Activated CD4-positive, alpha-beta T cell treated with anti-CD3 and anti-CD28 coated beads for 4 hours (primary cell): ENCODE measurements at regions not wholly inside any gene's neighbourhood (a gene's known extent, or its start where the extent isn't known, plus 50 kb on each side); places are given as distances from the start of the nearest gene placed in this dataset.
A peak's percentile ranks its signal among the peaks of the same experiment; 100 is the strongest.

Experiments used
- DNase-seq, 2 donors: peaks; one replicate each; pipeline ENCODE4 v3.0.0-alpha.2; 2020

DNA sequence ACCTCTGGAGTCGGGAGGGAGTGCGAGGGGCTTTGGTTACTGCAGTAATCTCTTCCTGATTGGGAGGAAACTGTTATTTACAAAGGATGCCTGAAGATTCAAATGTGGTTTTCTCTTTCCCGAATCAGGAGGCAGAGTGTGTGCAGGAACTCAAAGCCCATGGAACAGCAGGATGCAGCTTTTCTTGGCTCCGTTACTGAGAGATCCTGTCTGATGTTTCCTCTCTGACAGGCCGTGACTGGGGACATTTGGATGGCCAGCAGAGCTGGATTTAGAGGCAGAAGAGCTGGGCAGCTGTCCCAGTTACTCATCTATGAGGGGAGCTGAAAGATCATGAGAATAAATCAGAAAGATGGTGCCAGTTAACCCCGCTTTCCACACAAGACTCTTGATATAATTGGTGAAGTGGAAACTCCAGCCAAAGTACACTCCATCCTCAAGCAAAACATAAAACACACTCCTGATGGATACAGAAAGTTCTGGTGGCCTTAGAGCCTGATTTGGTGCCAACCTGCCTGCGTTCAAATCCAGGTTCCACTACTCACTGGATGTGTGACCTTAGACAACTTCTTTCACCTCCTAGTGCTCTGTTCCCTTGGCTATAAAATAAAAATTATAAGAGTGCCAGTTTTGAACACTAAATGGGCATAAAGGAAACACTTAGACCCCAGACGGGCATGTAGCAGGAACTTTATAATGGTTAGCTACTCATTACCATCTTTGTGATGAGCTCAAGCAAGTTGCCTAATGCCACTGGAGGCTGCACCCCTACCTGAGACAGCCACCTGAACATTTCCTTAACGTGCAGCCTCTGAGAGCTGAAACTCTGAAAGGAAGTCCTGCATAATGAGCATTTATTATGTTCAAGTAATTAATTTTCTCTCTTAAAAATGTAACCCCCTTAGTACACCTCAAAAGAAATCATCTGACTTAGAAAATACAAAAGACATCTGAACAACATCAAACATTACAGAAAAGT lies 349.0 kb upstream of the GATB start:
- DNase-seq, result no peak

DNA sequence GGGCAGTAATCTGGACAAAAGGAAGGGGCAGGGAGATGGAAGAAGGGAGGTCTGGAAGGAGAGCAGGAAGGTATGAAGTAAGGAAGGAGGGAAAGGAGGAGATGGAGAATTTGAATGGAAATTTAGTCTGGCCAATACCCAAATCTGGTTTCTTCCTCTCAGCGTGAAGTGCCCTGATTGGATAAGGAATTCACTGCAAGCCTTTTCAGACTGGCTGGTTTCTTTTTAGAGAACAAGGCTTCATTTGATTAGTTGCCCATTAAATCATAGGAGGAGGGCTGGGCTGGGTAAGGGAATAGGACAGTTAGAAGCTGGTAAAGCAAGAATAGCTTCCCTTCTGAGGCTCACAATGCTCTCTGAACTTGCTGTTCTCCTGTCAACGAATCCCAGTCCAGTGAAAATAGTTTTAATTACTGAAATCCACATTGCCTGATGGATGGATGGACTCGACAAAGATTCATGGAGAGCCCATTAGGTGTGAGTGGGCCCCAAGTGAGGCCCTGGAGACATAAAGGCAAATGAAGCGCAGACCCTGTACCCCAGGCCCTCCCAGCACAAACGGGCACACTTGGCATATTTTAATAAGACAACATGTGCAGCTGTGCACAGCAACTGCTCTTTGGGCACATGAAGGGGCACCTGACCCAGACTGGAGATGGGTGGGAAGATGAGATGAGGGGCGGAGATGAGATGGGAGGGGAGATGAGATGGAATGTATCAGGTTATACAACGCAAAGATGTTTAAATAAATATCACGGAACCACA lies 347.1 kb upstream of the GATB start:
- no peak for DNase-seq

DNA sequence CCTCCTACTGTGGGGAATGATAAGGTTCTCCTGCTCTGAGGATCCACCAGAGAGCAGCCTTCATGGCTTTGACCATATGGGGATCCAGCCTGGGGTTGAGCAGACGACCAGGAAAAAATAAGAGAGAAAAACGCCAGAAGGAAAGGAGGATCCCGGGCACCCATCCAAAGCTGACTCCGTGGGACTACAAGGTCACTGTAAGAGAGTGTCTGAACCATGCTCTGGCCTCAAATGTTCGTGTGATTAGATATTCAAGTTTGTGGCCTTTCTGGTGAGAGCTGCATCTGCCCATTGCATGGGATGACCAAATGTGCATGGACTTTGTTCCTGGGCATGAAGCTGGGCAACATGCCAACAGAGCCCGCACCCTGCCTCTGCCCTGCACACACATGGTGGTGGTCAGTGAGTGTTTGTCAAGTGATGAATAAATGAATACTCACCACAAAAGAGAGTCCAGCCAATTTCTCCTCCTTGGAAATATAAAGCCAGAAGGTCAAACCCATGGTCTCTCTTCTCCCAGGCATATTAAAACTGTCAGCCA lies 346.0 kb upstream of the GATB start:
- no peak for DNase-seq

DNA sequence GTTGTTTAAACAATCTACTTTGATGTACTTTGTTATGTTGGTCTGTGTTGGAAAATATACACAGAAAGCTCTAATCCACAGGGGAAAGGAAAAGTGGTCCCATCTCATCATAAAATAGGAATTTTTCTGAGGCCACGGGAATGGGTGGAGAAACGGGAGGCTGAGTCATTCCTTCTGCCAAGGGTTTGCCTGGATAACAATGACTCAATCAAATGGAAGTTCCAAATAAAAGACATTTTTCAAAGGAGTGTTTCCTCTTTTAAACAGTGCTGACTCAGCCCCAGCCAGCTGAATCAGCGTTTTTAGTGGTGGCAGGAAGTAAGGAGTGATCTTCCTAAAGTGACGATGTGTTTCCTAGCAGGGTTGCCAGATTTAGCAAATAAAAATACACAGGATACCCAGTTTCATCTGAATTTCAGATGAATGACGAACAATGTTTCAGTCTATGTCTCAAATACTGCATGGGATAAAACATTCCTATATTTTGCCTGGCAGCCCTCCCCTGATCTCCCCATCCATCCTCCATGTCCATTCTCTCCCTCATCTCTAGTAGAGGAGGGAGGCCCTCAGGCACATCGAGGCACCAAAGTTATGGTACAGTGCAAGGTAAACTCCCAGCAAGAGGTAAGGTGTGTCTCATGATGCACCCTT lies 345.4 kb upstream of the GATB start:
- DNase-seq, result peak in 1 of 2 donors; percentile 38

DNA sequence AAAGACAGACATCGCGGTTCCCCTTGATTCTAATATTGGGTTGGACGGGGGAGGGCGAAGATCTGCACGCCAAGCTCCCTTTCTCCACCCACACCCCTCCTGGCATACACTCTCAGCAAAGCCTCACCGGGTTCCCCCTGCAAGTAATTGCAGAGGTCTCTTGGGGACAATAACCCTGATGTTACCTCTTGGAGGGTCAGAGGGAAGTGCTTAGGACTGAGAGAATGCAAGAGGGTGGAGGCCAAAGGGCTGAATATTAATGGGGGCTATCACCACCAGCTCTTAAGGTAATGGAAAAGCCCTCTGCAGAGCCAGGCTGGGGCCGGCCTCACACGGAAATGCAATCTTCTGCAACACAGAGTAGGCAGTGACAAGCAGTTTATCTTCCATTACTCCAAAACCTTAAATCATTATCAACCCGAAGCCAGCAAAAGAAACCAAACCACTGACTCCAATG lies 344.1 kb upstream of the GATB start:
- DNase-seq, result no peak

DNA sequence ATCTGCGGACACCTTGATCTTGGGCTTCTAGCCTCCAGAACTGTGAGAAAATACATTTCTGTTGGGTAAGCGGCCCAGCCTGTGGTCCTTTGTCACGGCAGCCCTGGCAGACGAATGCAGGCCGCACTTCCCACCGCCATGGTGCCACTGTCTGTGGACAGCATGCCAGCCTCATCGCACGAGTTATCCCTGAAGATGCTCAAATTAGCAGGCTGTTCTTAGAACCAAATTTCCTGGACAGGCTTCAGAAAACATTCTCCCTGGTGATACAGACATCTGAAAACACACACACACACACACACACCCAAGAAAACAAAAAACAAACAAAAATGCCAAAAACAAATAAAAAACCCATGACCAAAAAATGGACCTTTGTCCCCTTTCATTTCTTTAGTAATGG lies 343.5 kb upstream of the GATB start:
- no peak for DNase-seq

DNA sequence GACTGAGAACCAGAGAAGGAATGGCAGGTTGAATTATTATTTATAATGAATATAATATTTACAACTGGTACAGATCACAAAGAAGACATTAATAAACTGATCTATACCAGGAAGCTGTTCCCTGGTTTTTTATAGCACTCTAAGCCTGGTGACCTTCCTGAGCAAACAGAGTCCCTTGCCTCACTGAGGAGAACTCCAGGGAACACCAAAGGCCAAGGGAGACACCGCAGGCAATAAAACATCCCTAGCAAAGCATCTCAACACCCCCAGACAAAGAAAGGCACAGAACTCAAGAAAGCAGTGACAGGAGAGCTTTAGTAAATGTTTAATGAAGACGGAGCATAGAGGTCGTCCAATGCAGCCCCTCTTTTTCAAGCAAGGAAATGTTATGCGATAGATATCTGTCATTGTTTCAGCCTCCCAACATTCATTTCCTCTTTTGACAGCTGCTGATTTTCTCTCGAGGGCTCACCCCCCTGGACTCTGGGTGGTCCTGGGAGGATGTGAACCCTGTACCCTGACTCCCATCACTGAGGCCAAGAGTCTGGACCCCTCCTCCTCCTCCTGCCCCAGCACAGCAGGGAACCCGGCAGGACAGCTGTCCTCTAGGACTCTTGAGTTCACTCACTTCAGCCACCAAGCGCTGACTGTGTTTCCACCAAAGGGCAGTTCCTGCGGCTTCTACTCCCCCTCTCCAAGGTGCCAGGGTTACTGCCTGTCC lies 342.5 kb upstream of the GATB start:
- DNase-seq, result no peak

DNA sequence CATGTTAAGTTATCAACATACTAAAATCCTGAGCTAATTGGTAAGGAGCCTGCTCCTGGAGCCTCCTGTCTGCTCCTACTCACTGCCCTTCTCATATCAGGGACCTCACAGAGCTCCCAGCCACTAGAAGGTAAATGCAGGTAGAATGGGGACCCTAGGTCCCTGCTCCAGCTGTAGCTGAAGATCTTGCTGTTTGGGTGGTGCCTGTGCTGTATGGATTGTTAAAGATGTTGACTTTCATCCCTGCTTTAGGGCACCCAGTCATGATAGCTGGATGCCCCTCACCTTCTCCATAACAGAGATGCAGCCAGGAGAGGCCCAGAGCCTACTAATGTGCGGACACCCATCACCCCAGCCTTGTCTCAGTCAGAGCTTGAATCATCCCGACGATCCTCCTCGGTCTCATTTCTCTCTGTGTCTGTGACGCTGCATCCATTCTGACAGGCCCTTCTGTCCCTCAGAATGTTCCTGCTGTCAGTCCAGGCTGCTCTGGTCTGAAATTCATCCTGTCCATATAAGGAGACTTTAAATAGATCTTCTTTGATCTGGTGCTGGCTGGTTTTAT lies 341.7 kb upstream of the GATB start:
- DNase-seq, result no peak

DNA sequence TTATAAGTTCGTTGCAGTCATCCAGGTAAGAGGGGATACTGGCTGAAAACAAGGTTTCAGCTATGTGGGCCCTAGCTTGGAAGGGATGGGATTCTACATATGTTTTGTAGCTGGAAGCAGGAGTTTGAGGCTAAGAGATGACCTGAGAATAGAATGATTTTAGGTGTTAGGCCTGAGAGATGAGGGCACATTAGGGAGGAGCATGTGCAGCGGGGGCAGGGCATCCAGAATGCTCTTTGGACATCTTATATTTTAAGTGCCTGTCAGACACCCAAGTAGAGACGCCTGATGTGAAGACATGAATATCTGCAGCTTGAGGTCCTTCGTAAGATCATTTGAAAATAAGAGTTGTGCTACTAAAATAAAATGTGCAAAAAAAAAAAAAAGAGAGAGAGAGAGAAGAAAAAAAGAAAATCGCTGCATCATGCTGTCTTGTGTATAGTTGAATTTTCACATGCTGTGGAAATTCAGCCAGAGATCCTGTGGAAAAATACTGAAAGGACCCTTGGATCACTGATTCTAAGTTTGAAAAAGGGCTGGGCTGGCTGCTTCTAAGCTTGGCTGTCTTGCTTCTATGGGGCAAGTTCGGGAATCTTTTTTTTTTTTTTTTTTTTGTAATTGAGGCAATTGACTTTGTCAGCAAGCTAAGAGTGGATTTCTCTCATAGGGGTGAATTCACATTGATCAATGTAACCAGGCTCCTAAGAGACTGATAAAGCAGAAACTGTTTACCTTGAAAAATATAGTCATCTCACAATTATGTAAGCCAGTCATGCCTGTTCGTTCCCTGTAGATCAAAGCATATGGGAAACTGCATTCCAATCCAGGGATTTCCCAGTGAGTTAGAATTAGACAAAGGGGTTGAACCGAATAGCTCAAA lies 341.0 kb upstream of the GATB start:
- no peak for DNase-seq

DNA sequence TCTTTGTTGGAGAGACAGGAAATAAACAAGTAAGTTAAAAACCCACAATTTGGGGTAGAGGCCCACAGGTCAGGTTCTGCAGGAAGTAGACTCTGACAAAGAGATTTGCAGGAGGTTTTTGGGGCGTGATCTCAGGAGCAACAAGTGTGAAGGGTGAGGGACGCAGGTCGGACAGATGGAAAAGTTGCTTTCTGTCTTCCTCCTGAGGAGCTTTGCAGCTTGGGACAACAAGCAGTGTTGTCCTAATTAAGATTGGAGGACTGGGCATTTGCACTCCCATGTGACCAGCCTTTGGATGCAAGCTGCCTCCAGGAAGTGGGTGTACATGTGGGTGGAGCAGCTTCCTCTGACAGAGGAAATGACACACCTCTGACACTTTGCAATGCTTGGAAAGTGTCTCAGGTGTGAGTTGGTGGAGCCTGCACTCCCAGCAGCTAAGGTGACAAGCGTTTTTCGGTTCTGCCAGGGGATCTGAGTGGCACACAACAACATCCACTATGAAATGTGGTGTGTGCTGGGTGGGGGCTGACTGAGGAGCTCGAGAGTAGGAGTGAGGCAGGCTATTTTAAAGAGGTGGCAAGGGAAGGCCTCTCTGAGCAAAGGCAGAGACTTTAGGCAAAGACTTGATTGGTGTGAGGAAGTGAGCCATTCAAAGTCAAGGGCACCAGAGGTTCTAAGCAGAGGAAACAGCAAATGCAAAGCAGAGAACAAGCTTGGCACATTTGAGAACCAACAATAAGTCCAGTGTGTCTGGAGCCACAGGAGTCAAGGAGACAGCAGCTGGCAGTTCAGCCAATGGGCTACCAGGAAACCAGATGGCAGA lies 339.8 kb upstream of the GATB start:
- DNase-seq, result peak; percentile 78 to 79

DNA sequence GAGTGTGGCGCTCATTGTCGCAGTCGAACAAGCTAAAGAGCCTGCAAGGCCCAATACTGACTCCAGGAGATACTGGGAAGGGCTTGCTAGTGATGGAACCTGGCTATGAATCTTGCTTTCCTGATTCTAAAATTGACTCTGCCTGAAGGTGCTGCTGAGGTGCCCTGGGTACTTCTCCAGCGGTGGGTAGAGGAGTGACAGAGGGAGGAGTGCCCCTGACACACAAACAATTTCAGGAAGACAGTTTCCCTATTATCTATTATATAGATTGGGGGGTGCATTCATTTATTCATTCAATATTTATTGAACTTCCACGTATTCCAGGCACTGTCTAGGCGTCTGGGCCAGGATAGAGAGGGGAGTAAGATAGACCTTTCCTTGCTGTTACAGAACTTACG lies 339.2 kb upstream of the GATB start:
- no peak for DNase-seq

DNA sequence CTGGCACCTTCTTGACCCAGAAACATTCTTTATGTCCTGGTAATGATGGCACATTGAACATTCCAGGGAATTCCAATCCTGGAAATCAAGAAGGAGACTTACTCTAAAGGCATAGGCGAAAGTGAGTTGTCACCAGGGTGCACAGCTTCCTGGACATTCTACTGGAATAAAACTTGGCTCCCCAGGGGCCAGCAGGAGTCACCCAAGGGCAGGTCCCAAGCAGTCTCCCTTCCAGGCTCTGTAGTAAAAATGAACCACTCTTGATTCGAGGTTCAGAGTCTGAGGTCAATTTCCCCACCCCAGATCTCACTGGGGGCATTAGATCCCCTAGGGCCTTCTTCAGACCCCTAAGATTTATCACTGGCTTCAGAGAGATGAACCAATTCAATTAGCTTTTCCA lies 338.7 kb upstream of the GATB start:
- DNase-seq, result no peak

DNA sequence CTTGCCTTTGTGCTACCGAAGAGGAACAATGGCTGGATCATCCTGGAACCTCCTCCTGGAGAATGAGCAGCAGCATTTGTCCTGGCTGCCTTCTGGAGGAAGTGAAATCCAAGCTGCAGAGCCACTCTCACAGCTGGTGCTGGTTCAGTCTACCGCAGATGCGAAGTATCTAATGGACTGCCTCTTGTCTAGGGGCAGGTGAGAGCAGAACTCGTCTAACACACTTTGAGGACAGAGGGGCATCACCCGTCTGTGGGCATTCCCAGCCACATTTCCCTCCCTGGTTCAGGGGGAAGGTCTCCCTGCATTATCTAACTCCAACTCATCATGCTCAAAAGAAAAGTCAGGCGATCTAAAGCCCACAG lies 338.2 kb upstream of the GATB start:
- no peak for DNase-seq

DNA sequence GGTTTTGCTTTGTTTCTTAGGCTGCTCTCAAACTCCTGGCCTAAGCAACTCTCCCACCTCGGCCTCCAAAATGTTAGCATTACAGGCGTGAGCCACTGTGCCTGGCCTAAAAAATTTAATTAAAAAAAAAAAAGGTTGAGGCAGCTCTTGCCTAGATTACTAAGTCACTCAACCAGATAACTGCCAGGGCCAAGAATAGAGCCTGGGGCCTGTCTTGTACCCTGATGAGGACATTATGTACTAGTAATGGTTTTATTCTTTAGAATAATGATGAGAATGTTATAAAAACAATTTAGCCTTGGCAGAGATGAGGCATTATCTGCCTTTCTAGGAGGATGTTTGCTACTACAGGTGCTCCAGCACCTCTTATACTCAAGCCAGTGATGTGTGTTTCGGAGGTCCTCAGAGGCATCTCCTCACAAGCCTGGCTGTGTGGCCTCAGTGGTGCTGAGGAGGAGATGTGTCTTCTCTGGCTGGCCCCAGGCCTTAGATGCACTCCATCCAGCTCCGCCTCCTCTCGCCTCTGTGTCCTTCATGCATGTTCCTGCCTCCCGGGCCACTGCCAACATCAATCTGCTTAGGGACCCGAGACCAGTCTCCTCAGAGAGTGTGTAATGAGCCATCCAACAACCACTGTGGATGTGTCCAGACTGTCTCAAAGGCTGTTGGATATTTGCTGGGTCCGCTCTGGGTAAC lies 337.7 kb upstream of the GATB start:
- no peak for DNase-seq

DNA sequence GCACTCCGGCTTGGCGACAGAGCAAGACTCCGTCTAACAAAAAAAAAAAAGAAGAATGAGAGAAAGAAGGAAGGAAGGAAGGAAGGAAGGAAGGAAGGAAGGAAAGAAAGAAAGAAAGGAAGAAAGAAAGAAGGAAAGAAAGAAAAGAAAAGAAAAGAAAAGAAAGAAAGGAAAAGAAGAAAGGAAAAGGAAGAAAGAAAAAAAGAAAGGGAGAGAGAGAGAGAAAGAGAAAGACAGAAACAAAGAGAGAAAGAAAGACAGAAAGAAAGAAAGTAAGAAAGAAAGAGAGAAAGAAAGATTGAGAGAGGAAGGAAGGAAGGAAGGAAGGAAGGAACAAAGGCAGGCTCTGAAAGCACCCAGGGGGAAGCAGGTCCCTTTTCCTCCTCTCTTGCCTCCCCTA lies 336.6 kb upstream of the GATB start:
- no peak for DNase-seq

DNA sequence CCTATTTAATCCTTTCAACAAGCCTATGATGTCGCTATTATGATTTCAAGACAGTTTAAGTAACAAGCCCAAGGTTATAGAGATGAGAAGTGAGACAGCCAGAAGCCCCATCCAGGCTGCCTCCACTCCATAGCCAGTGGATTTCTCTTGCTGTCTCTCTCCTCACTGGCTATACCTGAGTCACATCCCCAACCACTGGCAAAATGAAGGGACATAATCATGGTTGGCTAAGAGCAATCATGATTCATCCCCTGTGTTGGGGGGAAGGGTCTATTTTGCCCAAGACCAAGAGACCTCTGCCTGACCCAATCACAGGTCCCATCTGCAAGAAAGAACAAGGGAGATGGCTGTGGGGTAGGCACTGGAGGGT lies 334.9 kb upstream of the GATB start:
- no peak for DNase-seq

DNA sequence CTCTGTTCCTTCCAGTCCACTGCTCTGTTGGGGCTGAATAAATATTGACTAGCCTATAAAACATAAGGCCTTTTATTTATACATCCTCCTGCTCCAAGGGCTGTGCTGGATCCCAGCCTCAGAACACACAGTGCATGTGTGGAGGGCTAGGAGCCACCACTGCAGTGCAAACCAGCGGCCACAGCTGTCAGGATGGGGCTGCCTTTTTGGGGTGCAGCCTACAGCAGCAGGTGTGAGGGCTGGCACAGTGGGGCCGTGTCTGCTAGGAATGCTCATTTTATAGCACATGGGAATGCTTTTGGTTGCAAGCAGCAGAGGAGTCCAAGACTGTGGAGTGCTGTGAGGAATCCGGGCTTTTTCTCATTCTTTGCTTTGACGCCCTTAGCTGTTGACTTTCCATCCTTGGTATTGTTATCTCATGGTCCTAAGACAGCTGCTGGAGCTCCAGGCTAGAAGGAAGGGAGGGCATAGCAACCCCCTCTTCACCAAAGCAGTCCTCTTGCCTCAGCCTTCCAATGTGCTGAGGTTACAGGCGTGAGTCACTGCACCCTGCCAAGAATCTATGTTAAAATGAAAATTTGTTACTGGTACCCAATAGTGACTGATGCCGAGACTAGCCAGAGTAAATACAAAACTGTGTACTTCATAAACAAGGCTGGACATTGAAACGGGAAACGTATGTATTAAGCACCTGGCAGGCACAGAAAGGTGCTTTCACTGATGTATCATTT lies 334.3 kb upstream of the GATB start:
- no peak for DNase-seq

DNA sequence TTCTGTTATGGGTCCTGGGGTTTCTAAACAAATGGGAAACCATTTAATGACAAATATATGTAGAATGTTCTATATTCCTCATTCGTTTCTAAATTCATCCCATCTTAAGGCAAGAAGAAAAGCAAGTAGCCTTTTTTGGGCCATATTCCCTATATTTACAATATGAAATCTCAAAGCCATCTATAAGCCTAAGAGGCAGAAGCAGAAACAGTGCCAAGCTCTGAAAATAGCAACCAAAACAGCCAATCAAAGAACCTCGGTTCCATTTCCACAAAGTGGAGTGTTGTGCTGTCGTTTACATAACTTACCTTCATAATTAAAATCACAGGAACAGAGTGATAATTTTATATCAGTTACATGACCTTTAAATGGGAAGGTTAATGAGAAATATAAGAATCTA lies 330.6 kb upstream of the GATB start:
- no peak for DNase-seq

DNA sequence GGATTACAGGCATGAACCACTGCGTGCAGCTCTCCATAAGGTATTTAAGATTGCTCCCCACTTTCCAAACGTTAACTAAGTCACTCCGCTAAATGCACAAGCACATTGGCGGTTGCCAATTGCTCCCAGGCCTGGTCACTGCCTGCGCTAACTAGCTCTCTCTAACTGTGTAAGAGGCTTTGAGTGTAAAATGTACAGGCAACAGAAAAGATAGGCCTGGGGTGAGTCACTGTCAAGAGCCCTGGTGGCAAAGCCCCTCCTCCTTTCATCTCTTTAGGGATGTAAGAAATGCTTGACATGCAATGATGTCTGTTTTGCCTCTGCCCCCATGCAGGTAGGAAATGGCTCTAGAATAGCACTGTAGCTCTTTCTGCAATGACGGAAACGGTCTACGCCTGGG lies 329.7 kb upstream of the GATB start:
- peak in 1 of 2 donors; percentile 14 for DNase-seq
